ENCODE measurements at regions not wholly inside any gene's neighbourhood (a gene's known extent, or its start where the extent isn't known, plus 50 kb on each side); places are given as distances from the start of the nearest gene placed in this dataset.

DNA sequence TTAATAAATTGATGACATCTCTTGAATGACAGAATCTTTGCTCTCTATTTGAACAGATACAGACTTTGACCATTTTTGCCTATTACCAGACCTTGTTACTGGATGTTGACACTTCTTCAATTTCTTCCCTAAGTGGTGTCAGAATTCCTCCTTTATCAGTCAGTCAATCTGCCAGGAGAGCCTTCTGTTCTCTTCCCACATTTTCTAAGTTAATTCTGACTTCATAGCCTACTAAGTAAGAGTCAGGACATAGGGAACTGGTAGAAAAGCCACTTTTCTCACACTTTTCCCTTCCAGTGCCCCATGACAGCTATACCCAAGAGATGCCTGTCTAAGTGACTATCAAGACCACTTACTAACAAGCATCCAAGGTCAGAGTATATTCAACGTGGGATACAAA, 1187.5 kb upstream of the NXPH2 start (continued):
- TF ChIP-seq, protein P1, sequence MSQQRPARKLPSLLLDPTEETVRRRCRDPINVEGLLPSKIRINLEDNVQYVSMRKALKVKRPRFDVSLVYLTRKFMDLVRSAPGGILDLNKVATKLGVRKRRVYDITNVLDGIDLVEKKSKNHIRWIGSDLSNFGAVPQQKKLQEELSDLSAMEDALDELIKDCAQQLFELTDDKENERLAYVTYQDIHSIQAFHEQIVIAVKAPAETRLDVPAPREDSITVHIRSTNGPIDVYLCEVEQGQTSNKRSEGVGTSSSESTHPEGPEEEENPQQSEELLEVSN (IDR thresholded peaks at IDR 0.05; ENCODE audit: borderline replicate concordance in 1 of 2, extremely low read depth in 1 of 2, insufficient read depth in 1 of 2, insufficient read length in 1 of 2, low read depth in 1 of 2, low read length in 1 of 2, poor library complexity in 1 of 2, severe bottlenecking in 1 of 2) = no peak
- TF ChIP-seq KHSRP (IDR thresholded peaks at IDR 0.05) = no peak
- TF ChIP-seq HMG20A (CRISPR knock-in tag; conservative IDR thresholded peaks at IDR 0.05) = no peak
- TF ChIP-seq ZNF717 (CRISPR knock-in tag; IDR thresholded peaks at IDR 0.05) = no peak
- TF ChIP-seq POLR2B (IDR thresholded peaks at IDR 0.05; ENCODE audit: low read depth, partially characterized antibody) = no peak
- no peak for TF ChIP-seq CCAR2 (IDR thresholded peaks at IDR 0.05; ENCODE audit: low read depth, low read length)
- TF ChIP-seq KDM2B (CRISPR knock-in tag; IDR thresholded peaks at IDR 0.05) = no peak

DNA sequence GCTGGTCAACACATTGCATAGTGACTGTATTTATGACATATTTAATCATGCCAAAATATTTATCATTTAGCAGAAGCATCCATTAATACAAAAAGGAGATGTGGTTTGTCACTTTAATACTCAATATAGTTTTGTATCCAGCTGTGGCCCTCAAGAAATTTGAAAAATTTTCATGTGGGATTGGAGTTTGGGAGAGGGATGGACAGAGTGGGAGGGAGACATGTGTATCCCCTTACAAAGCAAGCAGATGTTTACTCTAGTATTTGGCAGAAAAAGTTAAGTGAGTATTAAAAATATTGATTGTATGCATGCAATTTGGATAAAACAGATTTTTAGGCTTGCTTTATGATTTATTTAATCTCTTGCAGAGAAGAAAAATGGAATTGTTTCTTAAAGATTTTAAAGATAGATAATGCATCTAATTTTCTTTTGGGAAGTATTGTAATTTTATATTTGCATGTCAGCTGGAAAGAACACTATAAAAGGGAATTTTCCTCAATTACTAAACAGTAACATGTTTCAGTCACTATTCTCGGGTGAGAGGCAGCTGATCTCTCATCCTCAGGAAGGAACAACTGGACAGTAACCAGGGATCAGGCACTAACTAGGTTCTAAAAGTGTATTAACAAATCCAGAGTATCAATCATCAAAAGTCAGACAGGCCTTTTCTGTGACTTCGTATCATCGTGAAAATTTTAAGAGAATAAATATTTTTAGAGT, 1184.7 kb upstream of the NXPH2 start:
- H3K9me1 ChIP-seq (ENCODE audit: control insufficient read depth, insufficient read depth, low read length) = no peaks in the 10 kb centered on the region
- 0% methylated on average over 3 of the region's 3 CpGs for WGBS (ENCODE audit: insufficient coverage, low coverage, missing lambda C conversion rate)

More for the DNA sequence above, 1184.7 kb upstream of the NXPH2 start:
- no peaks in the 10 kb centered on the region for H3K4me1 ChIP-seq (replicated peaks in 1 of 2; ENCODE audit: control insufficient read depth in 2 of 2, insufficient read depth in 2 of 2, low read length in 2 of 2)
- CTCF ChIA-PET (ENCODE audit: low intra/inter-chr PET ratio) = no interaction called here
- BruUV-seq (replicated peaks) = no TSS peak
- in situ Hi-C loops (cut with MboI) (no loop called here), intact Hi-C loops (cut with micrococcal nuclease) (no loop called here)
- no peak overlapping the region for H3K9ac ChIP-seq (ENCODE audit: insufficient read depth in 1 of 2, low read depth in 2 of 2, low read length in 2 of 2)
- no peaks in the 10 kb centered on the region for H3K79me2 ChIP-seq (ENCODE audit: control insufficient read depth, insufficient read depth, low read length)
- POLR2A ChIA-PET = no interaction called here
- H3K9me3 ChIP-seq (replicated peaks; ENCODE audit: control insufficient read depth, insufficient read depth, low read depth, low read length) = no peaks in the 10 kb centered on the region
- no peaks in the 10 kb centered on the region for H4K20me1 ChIP-seq (replicated peaks; ENCODE audit: control insufficient read depth, insufficient read depth, low read length)
- TF ChIP-seq CBX1 (IDR thresholded peaks at IDR 0.05; ENCODE audit: low read depth) = no peak
- TF ChIP-seq, protein P2, sequence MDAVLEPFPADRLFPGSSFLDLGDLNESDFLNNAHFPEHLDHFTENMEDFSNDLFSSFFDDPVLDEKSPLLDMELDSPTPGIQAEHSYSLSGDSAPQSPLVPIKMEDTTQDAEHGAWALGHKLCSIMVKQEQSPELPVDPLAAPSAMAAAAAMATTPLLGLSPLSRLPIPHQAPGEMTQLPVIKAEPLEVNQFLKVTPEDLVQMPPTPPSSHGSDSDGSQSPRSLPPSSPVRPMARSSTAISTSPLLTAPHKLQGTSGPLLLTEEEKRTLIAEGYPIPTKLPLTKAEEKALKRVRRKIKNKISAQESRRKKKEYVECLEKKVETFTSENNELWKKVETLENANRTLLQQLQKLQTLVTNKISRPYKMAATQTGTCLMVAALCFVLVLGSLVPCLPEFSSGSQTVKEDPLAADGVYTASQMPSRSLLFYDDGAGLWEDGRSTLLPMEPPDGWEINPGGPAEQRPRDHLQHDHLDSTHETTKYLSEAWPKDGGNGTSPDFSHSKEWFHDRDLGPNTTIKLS (IDR thresholded peaks at IDR 0.05; ENCODE audit: borderline replicate concordance, low read depth) = no peak
- TF ChIP-seq NEUROD1 (IDR thresholded peaks at IDR 0.05; ENCODE audit: borderline replicate concordance, low read depth, low read length, partially characterized antibody) = no peak
- no peak for TF ChIP-seq ZNF24 (IDR thresholded peaks at IDR 0.05)
- TF ChIP-seq KAT2B (IDR thresholded peaks at IDR 0.05; ENCODE audit: low read depth, low read length) = no peak
- TF ChIP-seq RBM17 (IDR thresholded peaks at IDR 0.05; ENCODE audit: borderline replicate concordance, low read depth, low read length) = no peak
- TF ChIP-seq, protein P3, sequence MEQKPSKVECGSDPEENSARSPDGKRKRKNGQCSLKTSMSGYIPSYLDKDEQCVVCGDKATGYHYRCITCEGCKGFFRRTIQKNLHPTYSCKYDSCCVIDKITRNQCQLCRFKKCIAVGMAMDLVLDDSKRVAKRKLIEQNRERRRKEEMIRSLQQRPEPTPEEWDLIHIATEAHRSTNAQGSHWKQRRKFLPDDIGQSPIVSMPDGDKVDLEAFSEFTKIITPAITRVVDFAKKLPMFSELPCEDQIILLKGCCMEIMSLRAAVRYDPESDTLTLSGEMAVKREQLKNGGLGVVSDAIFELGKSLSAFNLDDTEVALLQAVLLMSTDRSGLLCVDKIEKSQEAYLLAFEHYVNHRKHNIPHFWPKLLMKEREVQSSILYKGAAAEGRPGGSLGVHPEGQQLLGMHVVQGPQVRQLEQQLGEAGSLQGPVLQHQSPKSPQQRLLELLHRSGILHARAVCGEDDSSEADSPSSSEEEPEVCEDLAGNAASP (IDR thresholded peaks at IDR 0.05) = no peak
- no peak for FAIRE-seq
- H3K4me2 ChIP-seq (ENCODE audit: insufficient read depth, low read length) = no peak overlapping the region
- no peak overlapping the region for H3K4me3 ChIP-seq
- no peaks in the 10 kb centered on the region for H3K36me3 ChIP-seq (ENCODE audit: control insufficient read depth, insufficient read depth, low read length)
- H2AFZ ChIP-seq (ENCODE audit: low read depth, low read length) = no peak overlapping the region
- H3K27me3 ChIP-seq (ENCODE audit: control insufficient read depth in 2 of 2, insufficient read depth in 2 of 2, low read length in 2 of 2) = no peaks in the 10 kb centered on the region
- ATAC-seq = no peak
- H3K27ac ChIP-seq (ENCODE audit: extremely low read depth, low read depth, low read length) = no peak overlapping the region
- no peak for DNase-seq (ENCODE audit: extremely low read depth in 1 of 4, low spot score in 3 of 4)
